ENCODE measurements at regions not wholly inside any gene's neighbourhood (a gene's known extent, or its start where the extent isn't known, plus 50 kb on each side); places are given as distances from the start of the nearest gene placed in this dataset.

DNA sequence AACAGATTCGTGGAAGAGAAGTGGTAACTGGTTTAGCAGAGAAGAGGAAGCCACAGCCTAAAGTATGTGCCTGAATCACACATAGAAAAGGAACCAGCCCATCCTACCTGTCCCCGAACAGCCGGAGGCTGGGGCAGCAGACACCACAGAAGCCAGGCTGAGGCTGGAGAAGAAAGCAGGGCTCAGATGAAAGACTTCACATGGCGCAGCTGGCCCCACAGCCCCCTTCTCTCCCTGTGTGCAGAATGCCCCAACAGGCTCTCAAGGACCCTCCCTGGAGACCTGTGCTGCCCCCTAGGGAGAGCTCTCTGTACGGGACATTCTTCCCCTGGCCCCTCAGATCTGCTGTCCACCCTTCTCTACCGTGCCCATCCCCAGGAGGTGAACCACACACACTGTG is 83.5 kb upstream of the RAB12 start:
- TF ChIP-seq, protein P1, sequence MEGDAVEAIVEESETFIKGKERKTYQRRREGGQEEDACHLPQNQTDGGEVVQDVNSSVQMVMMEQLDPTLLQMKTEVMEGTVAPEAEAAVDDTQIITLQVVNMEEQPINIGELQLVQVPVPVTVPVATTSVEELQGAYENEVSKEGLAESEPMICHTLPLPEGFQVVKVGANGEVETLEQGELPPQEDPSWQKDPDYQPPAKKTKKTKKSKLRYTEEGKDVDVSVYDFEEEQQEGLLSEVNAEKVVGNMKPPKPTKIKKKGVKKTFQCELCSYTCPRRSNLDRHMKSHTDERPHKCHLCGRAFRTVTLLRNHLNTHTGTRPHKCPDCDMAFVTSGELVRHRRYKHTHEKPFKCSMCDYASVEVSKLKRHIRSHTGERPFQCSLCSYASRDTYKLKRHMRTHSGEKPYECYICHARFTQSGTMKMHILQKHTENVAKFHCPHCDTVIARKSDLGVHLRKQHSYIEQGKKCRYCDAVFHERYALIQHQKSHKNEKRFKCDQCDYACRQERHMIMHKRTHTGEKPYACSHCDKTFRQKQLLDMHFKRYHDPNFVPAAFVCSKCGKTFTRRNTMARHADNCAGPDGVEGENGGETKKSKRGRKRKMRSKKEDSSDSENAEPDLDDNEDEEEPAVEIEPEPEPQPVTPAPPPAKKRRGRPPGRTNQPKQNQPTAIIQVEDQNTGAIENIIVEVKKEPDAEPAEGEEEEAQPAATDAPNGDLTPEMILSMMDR (IDR thresholded peaks at IDR 0.05): no peak
- TF ChIP-seq POLR2AphosphoS5 (IDR thresholded peaks at IDR 0.05): no peak

Data from breast epithelium (tissue), 3 donors.